Activated CD8-positive, alpha-beta memory T cell treated with anti-CD3 and anti-CD28 coated beads, Interleukin-2, amount 10 ng/mL, durations not matched to agents 7 days and 5 days (primary cell): ENCODE measurements at regions not wholly inside any gene's neighbourhood (a gene's known extent, or its start where the extent isn't known, plus 50 kb on each side); places are given as distances from the start of the nearest gene placed in this dataset.

Experiments
- ATAC-seq: fragments of 150-1000 bp; cut with Tn5 transposase; one replicate; pipeline ENCODE4 v1.10.0; 2021; ENCODE audit warnings: moderate library complexity
- CTCF ChIA-PET: fragments of 350-600 bp; sonication (Branson Sonifier 250); formaldehyde crosslinking; loops from one replicate; lab custom pipeline; 2021; ENCODE audit warnings: antibody characterized with exemption; lab: Charles Lee
- DNase-seq: peaks from one replicate; pipeline ENCODE4 v3.0.0-alpha.2; 2020
- H3K27ac Mint-ChIP-seq: one replicate; pipeline ENCODE4 v1.8.0; 2021; ENCODE audit warnings: mild to moderate bottlenecking, mixed read lengths
- H3K27me3 Mint-ChIP-seq: one replicate; pipeline ENCODE4 v1.8.0; 2021; ENCODE audit warnings: mixed read lengths
- H3K36me3 Mint-ChIP-seq: one replicate; pipeline ENCODE4 v1.8.0; 2021; ENCODE audit warnings: mild to moderate bottlenecking, mixed read lengths
- H3K4me1 Mint-ChIP-seq: one replicate; pipeline ENCODE4 v1.8.0; 2021; ENCODE audit warnings: mixed read lengths
- H3K4me3 Mint-ChIP-seq: one replicate; pipeline ENCODE4 v1.8.0; 2021; ENCODE audit warnings: mild to moderate bottlenecking, moderate library complexity, mixed read lengths
- H3K9me3 Mint-ChIP-seq: one replicate; pipeline ENCODE4 v1.8.0; 2022; ENCODE audit warnings: low read depth, mixed read lengths

- Mint-ChIP-seq H3K27me3 (no peaks in the 10 kb centered on the region), H3K36me3 (no peaks in the 10 kb centered on the region), H3K9me3 (peaks cover 11% of the 10 kb centered on the region), H3K4me3 (no peak overlapping the region), H3K27ac (no peak overlapping the region), H3K4me1 (no peaks in the 10 kb centered on the region)
- DNase-seq (no peak), ATAC-seq (no peak)
- CTCF ChIA-PET: no interaction called here
Observed at GRCh38 chr10:83179371-83179770, 959.9 kb upstream of the GHITM start.

- Mint-ChIP-seq H3K4me3 (no peak overlapping the region), H3K36me3 (no peaks in the 10 kb centered on the region), H3K27ac (no peak overlapping the region), H3K4me1 (no peaks in the 10 kb centered on the region), H3K9me3 (peaks cover 6% of the 10 kb centered on the region), H3K27me3 (no peaks in the 10 kb centered on the region)
- no peak for ATAC-seq
- CTCF ChIA-PET: no interaction called here
- DNase-seq: no peak
Observed at GRCh38 chr10:83182076-83182475, 957.2 kb upstream of the GHITM start.

- Mint-ChIP-seq H3K27ac (no peak overlapping the region), H3K36me3 (no peaks in the 10 kb centered on the region), H3K27me3 (no peaks in the 10 kb centered on the region), H3K4me3 (no peak overlapping the region), H3K9me3 (peaks cover 6% of the 10 kb centered on the region), H3K4me1 (no peaks in the 10 kb centered on the region)
- CTCF ChIA-PET: no interaction called here
- ATAC-seq (no peak), DNase-seq (no peak)
Observed at GRCh38 chr10:83184641-83185040, 954.7 kb upstream of the GHITM start.

GRCh38 chr10:83190614-83191013, 948.7 kb upstream of the GHITM start:
- ATAC-seq (no peak), DNase-seq (no peak)
- Mint-ChIP-seq H3K4me3 (no peak overlapping the region), H3K4me1 (no peaks in the 10 kb centered on the region), H3K27ac (no peak overlapping the region), H3K36me3 (no peaks in the 10 kb centered on the region), H3K9me3 (peaks cover 3% of the 10 kb centered on the region), H3K27me3 (no peaks in the 10 kb centered on the region)
- CTCF ChIA-PET: no interaction called here

- Mint-ChIP-seq H3K4me3 (no peak overlapping the region), H3K36me3 (no peaks in the 10 kb centered on the region), H3K27ac (no peak overlapping the region), H3K9me3 (peaks cover 2% of the 10 kb centered on the region), H3K4me1 (no peaks in the 10 kb centered on the region), H3K27me3 (no peaks in the 10 kb centered on the region)
- DNase-seq (no peak), ATAC-seq (no peak)
- CTCF ChIA-PET: no interaction called here
Observed at GRCh38 chr10:83193026-83193425, 946.3 kb upstream of the GHITM start.

- H3K9me3 Mint-ChIP-seq: peaks cover 7% of the 10 kb centered on the region
- no peak for DNase-seq
- no peaks in the 10 kb centered on the region for H3K36me3 Mint-ChIP-seq
- CTCF ChIA-PET: no interaction called here
- no peak overlapping the region for H3K27ac Mint-ChIP-seq
- ATAC-seq: no peak
- no peak overlapping the region for H3K4me3 Mint-ChIP-seq
- no peaks in the 10 kb centered on the region for H3K4me1 Mint-ChIP-seq
- no peaks in the 10 kb centered on the region for H3K27me3 Mint-ChIP-seq
Observed at GRCh38 chr10:83195021-83195420, 944.3 kb upstream of the GHITM start.

- Mint-ChIP-seq H3K27ac (no peak overlapping the region), H3K4me3 (no peak overlapping the region), H3K27me3 (no peaks in the 10 kb centered on the region), H3K9me3 (peaks cover 13% of the 10 kb centered on the region), H3K36me3 (no peaks in the 10 kb centered on the region), H3K4me1 (no peaks in the 10 kb centered on the region)
- ATAC-seq: no peak
- CTCF ChIA-PET: no interaction called here
- DNase-seq: no peak
Observed at GRCh38 chr10:83199374-83199773, 939.9 kb upstream of the GHITM start.

GRCh38 chr10:83205861-83206260, 933.4 kb upstream of the GHITM start:
- no peaks in the 10 kb centered on the region for H3K36me3 Mint-ChIP-seq
- no peak overlapping the region for H3K4me3 Mint-ChIP-seq
- peaks cover 6% of the 10 kb centered on the region for H3K9me3 Mint-ChIP-seq
- H3K27me3 Mint-ChIP-seq: no peaks in the 10 kb centered on the region
- H3K4me1 Mint-ChIP-seq: no peaks in the 10 kb centered on the region
- DNase-seq: no peak
- H3K27ac Mint-ChIP-seq: no peak overlapping the region
- no peak for ATAC-seq
- CTCF ChIA-PET: no interaction called here

- Mint-ChIP-seq H3K36me3 (no peaks in the 10 kb centered on the region), H3K27me3 (no peaks in the 10 kb centered on the region), H3K9me3 (peaks cover 2% of the 10 kb centered on the region), H3K4me1 (no peaks in the 10 kb centered on the region), H3K27ac (no peak overlapping the region), H3K4me3 (no peak overlapping the region)
- ATAC-seq: no peak
- DNase-seq: no peak
- CTCF ChIA-PET: no interaction called here
Observed at GRCh38 chr10:83212632-83213334, 926.5 kb upstream of the GHITM start.

GRCh38 chr10:83214136-83214535, 925.2 kb upstream of the GHITM start:
- ATAC-seq: no peak
- H3K9me3 Mint-ChIP-seq: peaks cover 2% of the 10 kb centered on the region
- no peaks in the 10 kb centered on the region for H3K27me3 Mint-ChIP-seq
- H3K4me1 Mint-ChIP-seq: no peaks in the 10 kb centered on the region
- no peaks in the 10 kb centered on the region for H3K36me3 Mint-ChIP-seq
- H3K4me3 Mint-ChIP-seq: no peak overlapping the region
- no peak overlapping the region for H3K27ac Mint-ChIP-seq
- CTCF ChIA-PET: no interaction called here
- no peak for DNase-seq

GRCh38 chr10:83218205-83218604, 921.1 kb upstream of the GHITM start:
- CTCF ChIA-PET: no interaction called here
- Mint-ChIP-seq H3K4me1 (no peaks in the 10 kb centered on the region), H3K36me3 (no peaks in the 10 kb centered on the region), H3K9me3 (peaks cover 3% of the 10 kb centered on the region), H3K27ac (no peak overlapping the region), H3K4me3 (no peak overlapping the region), H3K27me3 (no peaks in the 10 kb centered on the region)
- ATAC-seq (no peak), DNase-seq (no peak)

GRCh38 chr10:83222300-83222699, 917.0 kb upstream of the GHITM start:
- Mint-ChIP-seq H3K27ac (no peak overlapping the region), H3K36me3 (no peaks in the 10 kb centered on the region), H3K4me3 (no peak overlapping the region), H3K9me3 (peaks cover 6% of the 10 kb centered on the region), H3K27me3 (no peaks in the 10 kb centered on the region), H3K4me1 (no peaks in the 10 kb centered on the region)
- no peak for ATAC-seq
- CTCF ChIA-PET: no interaction called here
- no peak for DNase-seq

GRCh38 chr10:83222832-83223742, 916.2 kb upstream of the GHITM start:
- Mint-ChIP-seq H3K4me1 (no peaks in the 10 kb centered on the region), H3K9me3 (peaks cover 6% of the 10 kb centered on the region), H3K36me3 (no peaks in the 10 kb centered on the region), H3K4me3 (no peak overlapping the region), H3K27me3 (no peaks in the 10 kb centered on the region), H3K27ac (no peak overlapping the region)
- DNase-seq: no peak
- no peak for ATAC-seq
- CTCF ChIA-PET: no interaction called here

- Mint-ChIP-seq H3K27ac (no peak overlapping the region), H3K4me1 (no peaks in the 10 kb centered on the region), H3K9me3 (peaks cover 7% of the 10 kb centered on the region), H3K27me3 (no peaks in the 10 kb centered on the region), H3K4me3 (no peak overlapping the region), H3K36me3 (no peaks in the 10 kb centered on the region)
- DNase-seq (no peak), ATAC-seq (no peak)
- CTCF ChIA-PET: no interaction called here
Observed at GRCh38 chr10:83225781-83226180, 913.5 kb upstream of the GHITM start.
